DMS53 treated with DMSO at 0.1 percent for 48 hours (cell line): ENCODE measurements at regions not wholly inside any gene's neighbourhood (a gene's known extent, or its start where the extent isn't known, plus 50 kb on each side); places are given as distances from the start of the nearest gene placed in this dataset.

ENCODE experiments used
- DNase-seq: peaks from one replicate; lab custom pipeline; 2025; ENCODE audit not compliant: unreplicated experiment; lab: John Stamatoyannopoulos, UW

DNA sequence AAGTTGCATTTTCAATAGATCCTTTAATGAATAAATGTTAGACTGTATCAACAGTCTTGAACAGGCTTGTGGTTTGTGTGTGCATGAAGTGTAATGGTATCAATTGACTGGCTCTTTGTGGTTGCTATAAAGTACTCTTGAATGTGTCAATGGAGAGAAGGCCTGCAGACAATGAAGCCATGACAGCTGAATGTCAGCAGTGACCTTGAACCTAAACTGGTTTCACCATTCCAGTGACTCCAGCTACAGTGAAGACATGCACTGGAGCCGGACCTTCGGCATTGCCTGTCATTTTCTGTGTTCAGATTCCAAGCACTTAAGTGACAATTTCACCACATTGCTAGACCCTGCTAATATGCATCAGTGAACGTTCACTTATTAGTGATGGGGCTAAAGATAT is 276.0 kb upstream of the TMEM161B start:
- no peak for DNase-seq

DNA sequence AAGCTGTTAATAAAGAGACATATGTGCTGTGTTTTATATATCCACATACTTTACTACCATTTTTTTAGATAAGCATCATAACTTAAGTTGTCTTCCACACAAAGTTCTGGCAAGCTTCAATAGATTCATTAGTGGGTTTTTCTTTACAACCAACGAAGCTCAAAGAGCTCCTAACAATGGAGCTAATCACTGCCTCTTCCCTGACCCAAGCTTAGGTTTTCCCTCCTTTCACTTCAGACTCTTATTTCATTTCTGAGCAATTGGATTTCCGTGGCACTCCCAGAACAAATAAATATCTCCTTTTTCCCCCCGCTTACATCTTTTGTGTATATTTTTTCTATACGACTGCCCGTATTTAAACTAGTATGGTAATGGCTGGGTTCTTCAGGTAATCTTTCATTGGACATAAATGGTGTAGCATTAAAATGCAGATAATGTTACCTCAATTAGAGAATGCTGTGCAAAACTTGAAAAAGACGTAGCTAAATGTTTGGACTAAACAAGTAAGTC is 275.5 kb upstream of the TMEM161B start:
- no peak for DNase-seq

DNA sequence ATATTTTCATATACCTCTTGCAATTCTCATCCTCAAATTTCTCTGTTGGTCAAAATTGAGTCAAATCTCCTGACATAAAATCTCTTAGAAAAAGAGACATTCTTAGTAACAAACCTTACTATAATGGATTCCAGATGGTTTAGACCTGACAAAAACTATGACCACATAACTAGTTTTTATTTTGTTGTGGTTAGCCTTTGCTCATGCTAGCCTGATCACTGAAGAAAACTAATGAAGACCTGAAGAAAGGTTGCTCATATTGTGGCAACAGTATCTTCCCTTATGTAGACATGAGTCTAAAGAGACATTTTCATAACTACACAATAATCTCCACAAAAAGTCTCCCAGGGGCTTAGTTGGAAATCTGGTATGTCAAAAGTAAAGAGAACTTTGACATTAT is 274.1 kb upstream of the TMEM161B start:
- no peak for DNase-seq

DNA sequence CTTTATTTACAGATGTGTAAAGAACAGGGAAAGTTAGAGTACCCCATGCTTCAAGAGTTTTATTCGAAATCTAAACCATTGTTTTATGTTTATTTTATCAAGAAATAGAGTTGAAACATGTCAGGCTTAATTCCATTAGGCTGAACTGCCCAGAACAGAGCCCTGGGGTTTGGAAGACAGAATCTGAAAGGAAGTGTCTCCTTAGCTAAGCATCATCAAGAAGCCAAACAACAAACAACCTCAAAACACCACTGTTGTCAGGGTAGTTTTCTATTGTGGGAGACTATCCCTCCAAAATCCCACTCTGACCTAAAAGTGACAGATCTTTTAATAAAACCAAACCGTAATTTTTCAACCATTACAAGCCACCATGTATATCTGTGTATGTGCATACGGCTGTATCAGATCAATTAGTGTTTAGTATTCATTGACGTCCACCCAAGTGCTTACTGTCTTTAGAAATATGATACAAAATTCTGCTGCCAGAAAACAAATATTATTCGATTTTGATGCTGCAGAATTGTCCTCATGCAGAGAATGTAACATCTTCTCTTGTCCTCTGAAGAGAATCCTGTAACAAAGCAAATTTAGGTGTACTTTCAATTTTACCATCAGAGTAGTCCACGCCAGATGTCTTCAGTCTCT is 271.9 kb upstream of the TMEM161B start:
- no peak for DNase-seq

DNA sequence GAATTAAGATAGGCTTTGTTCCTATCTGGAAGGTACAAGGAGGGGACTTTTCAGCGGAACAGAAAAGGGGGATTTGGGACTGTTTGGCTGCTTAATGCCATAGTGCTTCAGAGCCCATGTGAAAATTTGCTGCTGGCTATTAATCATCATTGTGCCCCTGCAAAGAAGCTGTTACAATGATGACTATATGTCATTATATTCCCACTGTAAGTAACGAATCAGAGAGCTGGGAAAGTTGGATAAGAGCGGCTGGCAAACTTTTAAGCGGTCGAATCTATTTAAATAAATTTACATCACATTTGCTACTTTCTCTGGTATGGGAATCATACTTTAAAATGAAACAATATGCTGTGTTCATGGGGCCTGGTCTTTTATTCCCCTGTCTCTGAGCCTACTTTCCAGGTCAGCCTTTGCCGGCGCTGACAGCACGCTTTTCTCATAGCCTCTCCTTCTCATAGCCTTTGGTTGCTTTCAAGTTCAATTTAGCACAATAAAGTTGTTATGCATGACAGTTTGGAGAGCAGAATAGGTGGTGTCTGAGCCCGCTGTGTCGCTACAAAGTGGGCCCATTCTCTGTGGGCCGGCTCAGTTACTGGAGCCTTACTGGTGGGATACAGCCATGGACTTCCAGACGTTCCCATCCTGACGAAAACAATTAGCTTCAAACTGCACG is 271.2 kb upstream of the TMEM161B start:
- no peak for DNase-seq

- DNase-seq = no peak
These were observed 270.4 kb upstream of the TMEM161B start for GRCh38 chr5:88539026-88539425.

GRCh38 chr5:88536146-88536545 is 267.5 kb upstream of the TMEM161B start:
- DNase-seq = no peak

DNA sequence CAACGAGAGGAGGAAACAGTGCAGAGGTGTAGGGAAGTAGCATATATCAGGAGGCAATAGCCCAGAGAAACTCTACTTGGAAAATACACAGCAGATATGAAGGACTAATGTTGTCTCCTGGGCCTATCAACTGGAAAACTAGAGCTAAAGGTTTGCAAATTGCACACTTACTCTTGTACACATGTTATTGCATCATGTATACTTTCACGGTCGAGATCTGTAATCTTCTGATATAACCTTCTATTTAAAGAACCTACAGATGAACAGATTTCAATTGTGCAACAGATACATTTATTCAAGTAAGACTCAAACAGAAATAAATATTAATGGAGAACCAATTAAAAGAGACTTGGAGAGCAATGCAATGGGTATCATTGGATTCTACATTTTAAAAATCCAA is 256.3 kb upstream of the TMEM161B start:
- no peak for DNase-seq

- no peak for DNase-seq
These were observed 250.4 kb upstream of the TMEM161B start for GRCh38 chr5:88519066-88519465.

DNA sequence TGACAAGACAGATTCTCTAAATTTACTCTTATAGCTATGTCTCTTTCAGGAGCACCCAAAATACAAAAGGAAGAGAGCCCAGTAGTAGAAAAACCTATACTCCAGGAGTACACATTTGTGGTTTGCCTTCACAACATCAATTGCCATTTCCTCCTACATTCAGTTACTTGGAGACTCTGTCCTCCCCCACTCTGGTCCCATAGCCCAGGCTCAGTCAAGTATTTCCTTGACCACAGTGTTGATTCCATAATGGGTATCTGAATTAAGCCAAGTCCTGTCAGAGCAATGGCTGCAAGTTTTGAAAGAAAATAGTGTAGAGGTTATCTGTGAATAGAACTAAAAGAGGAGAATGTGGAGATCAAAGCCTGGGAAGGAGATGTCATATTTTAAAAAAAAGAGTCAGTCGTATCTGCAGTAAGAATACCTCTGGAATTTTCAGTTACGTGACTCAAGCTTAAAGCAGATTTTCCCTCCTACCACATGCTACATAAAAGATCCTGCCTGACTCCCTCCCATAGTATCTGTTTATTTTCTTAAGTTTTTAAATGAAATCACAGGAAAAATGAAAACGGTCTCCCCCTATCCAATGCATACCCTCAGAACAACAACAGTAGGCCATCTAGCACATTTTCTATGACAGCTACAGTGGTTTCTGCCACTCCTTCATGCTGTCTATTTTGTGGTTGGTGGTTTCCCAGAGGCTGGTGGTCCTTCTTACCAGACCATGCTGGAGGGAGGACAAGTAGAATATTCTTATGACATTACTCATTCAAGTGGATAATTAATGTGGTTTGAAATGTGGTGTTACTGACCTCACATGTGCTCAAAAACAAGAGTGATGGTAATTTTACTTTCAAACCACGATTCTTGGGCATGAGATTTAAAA is 249.7 kb upstream of the TMEM161B start:
- DNase-seq = no peak

DNA sequence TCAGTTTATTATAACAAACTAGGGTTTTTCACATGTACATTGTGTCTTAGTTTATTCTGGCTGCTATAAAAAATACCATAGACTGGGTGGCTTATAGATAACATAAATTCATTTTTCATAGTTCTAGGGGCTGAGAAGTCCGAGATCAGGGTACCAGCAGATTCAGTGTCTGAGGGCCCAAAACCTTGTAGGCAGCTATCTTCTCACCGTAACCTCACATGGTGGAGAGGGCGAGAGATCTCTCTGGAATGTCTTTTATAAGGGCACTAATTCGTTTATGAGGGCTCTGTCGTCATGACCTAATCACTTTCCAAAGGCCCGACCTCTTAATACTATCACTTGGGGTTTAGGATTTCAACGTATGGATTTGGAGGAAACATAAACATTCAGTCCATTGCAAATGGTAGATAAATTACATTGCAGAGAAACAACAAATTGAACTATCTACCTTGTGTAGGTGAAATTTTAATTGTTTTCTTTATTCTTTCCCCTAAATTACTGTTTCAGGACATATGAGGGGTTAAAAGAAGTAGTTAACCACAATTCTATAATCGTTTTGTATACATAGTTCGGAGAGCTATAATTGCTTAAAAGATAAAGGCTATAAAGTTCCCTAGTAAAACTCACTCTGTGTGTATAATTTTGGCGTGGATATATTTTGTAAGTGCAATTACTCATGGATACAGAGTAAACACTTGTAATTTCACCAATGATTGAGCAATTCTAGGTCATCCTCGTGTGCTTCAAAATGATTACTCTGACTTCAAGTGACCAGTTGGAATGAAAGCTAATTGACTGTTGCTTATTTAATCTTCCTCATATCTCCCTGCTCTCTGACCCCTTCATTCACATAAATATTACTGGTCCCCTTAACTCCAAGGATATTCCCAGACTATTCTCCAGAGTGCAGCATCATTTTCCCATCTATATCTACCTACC is 247.5 kb upstream of the TMEM161B start:
- peak; percentile 48 for DNase-seq

DNA sequence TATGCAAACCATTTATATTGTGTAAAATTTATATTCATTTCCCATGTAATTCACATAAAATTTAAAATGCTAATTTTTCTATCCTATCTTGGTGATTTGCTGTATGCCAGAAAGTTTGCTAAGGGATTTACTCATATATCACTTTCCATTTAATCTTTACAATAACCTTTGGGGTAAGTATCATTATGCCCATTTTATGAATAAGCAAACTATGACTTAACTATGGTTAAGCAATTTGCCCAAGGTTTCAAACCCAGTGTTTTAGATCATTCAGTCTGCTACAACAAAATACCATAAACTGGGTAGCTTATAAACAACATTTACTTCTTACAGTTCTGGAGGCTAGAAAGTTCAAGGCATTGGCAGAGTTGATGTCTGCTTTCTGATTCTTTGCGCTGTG is 246.4 kb upstream of the TMEM161B start:
- DNase-seq = no peak

DNA sequence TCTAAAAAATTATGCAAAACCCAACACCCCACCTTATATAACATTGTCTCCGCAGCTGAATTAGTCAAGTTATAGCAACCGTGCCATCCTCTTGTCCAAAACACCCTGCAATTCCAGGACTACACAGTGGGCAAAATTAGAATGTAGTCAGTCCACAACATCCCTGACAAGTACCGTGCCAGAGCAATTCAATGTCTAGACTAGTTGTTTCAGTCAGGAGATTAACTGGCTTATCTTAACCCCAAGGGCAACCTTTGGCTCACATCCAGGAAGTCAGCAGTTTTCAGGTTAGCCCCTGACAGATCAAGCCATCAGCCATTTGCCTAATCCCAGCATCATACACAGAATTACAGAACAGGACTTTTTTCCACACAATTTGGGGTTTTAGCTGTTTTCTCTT is 240.8 kb upstream of the TMEM161B start:
- DNase-seq = no peak

DNA sequence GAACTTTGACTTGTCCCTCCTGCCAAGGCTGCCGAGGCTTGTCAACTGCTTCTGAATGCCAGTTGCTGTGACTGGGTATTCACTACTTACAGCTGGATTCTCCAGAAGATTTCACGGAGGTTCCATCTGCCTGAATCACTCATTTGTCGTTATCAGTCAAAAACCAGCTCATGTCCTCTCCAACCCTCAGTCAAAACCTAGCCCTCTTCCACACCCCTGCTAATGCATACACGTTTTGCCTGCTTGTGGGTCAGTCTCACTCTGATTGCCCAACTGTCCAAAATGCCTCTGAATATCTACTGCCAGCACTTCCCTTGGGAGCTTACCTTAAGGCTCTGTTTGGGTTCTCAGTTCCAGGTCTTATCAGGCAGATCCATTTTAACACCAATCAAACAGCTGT is 238.6 kb upstream of the TMEM161B start:
- no peak for DNase-seq

DNA sequence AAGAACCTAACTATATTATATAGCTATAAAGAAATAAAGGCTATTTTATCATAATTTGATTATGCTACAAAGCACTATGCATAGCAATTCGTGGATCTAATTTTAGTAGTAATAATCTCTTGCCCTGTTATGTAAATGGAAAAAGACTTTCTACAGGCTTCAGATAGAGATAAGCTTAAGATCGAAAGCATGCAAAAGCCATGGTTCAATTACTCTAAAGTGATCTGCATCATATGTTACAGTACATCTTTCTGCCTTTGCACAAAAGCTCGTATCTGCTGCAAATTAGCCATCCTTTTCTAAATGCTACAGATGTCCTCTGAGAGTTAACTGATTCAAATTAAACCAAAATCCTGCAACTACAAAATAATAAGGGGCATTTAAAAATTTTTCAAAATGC is 234.8 kb upstream of the TMEM161B start:
- no peak for DNase-seq

GRCh38 chr5:88503041-88503345 is 234.3 kb upstream of the TMEM161B start:
- no peak for DNase-seq

DNA sequence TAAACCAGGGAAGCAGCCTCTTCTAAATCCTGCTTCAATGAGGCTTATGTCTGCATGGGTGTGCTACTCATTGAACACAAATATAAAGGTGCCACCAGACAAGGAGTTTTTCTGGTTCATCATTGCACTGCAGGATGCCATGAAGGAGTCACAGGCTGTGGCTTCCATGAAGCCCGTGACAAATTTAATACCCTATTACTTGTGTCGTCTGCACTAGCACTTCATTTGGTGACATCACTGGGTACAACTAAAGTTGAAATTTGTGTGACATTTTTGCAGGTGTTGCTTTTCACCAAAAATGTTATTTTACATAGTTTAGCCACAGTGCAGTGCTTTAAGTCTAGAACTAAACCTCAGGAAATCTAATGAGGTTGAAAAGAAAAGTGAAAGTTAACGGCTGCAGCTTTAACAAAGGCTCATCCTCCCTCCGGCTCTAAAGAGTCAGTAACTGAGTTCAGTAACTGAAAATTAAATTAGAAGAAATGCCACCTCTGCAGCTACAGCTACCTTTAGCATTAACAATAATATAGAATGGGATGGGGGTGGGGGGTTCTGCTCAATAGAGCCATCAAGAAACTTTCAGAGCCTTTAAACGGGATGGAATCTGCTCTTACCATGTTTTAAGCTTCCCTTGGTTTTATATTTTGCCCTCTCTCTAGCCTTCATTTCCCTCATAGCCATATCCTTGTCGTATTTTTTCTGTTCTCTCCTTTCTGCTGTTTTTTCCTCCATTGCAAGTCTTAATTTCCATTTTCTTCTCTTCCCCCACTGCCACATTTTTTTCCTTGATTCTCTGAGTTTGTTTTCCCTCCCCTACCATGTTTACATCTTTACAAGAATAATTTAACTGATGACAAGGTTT is 233.8 kb upstream of the TMEM161B start:
- peak; percentile 26 for DNase-seq

DNA sequence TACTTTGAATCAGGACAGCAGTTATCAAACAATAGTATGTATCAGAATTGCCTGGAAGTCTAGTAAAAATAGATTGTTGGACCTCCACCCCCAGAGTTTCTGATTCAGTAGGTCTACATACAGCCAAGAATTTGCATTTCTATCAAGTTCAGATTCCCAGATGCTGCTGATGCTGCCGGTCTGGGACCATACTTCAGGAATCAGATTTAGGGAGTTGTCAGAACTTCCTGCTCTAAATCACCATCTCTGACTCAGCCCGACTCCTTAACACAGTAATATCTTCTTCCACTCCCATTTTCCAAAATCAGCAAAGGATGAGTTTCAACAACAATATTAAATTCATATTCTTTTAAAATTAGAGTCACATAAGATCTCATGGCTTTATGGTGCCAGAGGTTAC is 227.2 kb upstream of the TMEM161B start:
- DNase-seq = no peak

DNA sequence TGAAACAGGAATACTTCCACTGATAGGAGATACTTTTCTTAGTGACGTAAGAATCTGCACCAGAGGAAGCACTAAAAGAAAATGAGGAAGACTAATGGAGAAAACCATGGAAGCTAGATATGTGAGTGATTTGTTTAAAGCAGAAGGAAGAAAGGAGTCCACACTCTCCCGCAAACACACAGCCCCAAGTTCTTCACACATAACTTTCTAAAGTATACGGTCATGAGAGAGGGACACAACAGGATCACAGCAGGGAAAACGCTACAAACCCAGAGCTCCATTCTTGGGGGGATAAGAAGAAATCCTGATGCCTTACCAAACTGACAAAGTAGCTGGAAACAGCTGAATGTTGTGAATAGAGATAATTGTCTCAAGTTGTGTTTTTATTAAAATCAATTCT is 222.2 kb upstream of the TMEM161B start:
- DNase-seq = no peak

GRCh38 chr5:88489364-88489763 is 220.7 kb upstream of the TMEM161B start:
- DNase-seq = no peak
